GM12892 (cell line): ENCODE measurements at regions not wholly inside any gene's neighbourhood (a gene's known extent, or its start where the extent isn't known, plus 50 kb on each side); places are given as distances from the start of the nearest gene placed in this dataset.

Experiments used
- POLR2A ChIP-seq: IDR thresholded peaks from 2 replicates; pipeline ENCODE4 v1.6.1; 2011; ENCODE audit warnings: low read depth, low read length, control low read depth
- POLR2AphosphoS5 ChIP-seq: IDR thresholded peaks from 2 replicates; pipeline ENCODE4 v1.6.1; 2011; ENCODE audit warnings: low read depth, low read length, control low read depth
- TAF1 ChIP-seq: IDR thresholded peaks from 2 replicates; pipeline ENCODE4 v1.6.1; 2011; ENCODE audit warnings: low read depth, mild to moderate bottlenecking, control low read depth, low read length, borderline replicate concordance

DNA sequence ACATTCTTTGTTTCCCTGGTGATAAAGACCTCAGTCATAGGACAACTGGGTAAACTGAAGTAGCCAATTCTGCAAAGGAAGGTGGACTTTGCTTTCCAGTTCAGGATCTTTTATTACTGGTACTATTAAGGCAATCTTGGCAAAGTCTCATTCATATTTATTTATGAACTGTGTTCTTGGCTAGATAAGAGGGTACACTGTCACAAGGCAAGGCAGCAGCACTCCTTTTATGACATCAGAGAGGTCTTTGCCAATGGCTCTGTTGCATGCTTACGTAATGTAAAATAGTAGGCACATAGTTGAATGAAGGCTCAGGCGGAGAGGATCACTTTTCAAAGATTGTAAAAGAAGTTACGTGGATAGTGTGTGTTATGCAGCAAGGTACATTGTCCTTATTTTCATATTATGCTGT, 63.7 kb upstream of the PDK4 start:
- TF ChIP-seq POLR2A (no peak), POLR2AphosphoS5 (no peak), TAF1 (no peak)
